ENCODE measurements at regions not wholly inside any gene's neighbourhood (a gene's known extent, or its start where the extent isn't known, plus 50 kb on each side); places are given as distances from the start of the nearest gene placed in this dataset.
"Not testable (repeated sequence)": the region's sequence is repeated elsewhere in the genome, so short reads cannot be mapped to it uniquely, and the experiment has no call there.

GRCh38 chr5:12574298-12575093 is 670.2 kb upstream of the CTNND2 start:
- H3K27ac ChIP-seq (ENCODE audit: low read depth, low read length); H3K27me3 ChIP-seq (ENCODE audit: insufficient read depth, low read length); H3K4me3 ChIP-seq (replicated peaks in 1 of 2; ENCODE audit: low read depth in 1 of 2, low read length in 2 of 2); H3K79me2 ChIP-seq (ENCODE audit: insufficient read depth, low read length); BruUV-seq (replicated peaks); H3K9ac ChIP-seq (ENCODE audit: low read length); H2AFZ ChIP-seq (ENCODE audit: low read depth, low read length, poor library complexity, severe bottlenecking); H3K4me2 ChIP-seq (ENCODE audit: low read length); H4K20me1 ChIP-seq (ENCODE audit: insufficient read depth); CTCF ChIA-PET; H3K4me1 ChIP-seq (ENCODE audit: control insufficient read depth in 1 of 2, insufficient read depth in 2 of 2, low read length in 2 of 2); POLR2A ChIA-PET; ATAC-seq; RAD21 ChIA-PET (ENCODE audit: low non-redundant PET in 1 of 2, low total read pairs in 2 of 2, uncharacterized antibody in 2 of 2, unreplicated experiment in 2 of 2); intact Hi-C loops (cut with micrococcal nuclease); DNase-seq (ENCODE audit: low read depth, low spot score); H3K9me2 ChIP-seq (ENCODE audit: insufficient read depth); H3K36me3 ChIP-seq (ENCODE audit: control insufficient read depth in 1 of 2, insufficient read depth in 2 of 2, low read length in 2 of 2): not testable (repeated sequence)
- H3K9me3 ChIP-seq (ENCODE audit: control insufficient read depth in 1 of 2, insufficient read depth in 1 of 2, low read depth in 1 of 2, low read length in 2 of 2): peaks cover 7 to 12% of the 10 kb centered on the region in 2 experiments; a peak in 2 of 4 replicates

DNA sequence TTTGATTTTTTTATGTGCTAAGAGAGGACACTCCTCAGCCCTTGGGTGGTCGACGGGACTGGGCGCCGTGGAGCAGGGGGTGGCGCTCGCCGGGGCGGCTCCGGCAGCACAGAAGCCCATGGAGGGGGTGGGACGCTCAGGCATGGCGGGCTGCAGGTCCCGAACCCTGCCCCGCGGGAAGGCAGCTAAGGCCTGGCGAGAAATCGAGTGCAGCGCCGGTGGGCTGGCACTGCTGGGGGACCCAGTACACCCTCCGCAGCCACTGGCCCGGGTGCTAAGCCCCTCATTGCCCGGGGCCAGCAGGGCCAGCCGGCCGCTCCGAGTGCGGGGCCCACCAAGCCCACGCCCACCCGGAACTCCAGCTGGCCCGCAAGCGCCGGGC is 669.7 kb upstream of the CTNND2 start:
- H4K20me1 ChIP-seq (ENCODE audit: insufficient read depth); H2AFZ ChIP-seq (ENCODE audit: low read depth, low read length, poor library complexity, severe bottlenecking); intact Hi-C loops (cut with micrococcal nuclease); DNase-seq (ENCODE audit: low read depth, low spot score); H3K9ac ChIP-seq (ENCODE audit: low read length); H3K4me1 ChIP-seq (ENCODE audit: control insufficient read depth in 1 of 2, insufficient read depth in 2 of 2, low read length in 2 of 2); ATAC-seq; H3K79me2 ChIP-seq (ENCODE audit: insufficient read depth, low read length); BruUV-seq (replicated peaks); H3K27me3 ChIP-seq (ENCODE audit: insufficient read depth, low read length); H3K36me3 ChIP-seq (ENCODE audit: control insufficient read depth in 1 of 2, insufficient read depth in 2 of 2, low read length in 2 of 2); RAD21 ChIA-PET (ENCODE audit: low non-redundant PET in 1 of 2, low total read pairs in 2 of 2, uncharacterized antibody in 2 of 2, unreplicated experiment in 2 of 2); H3K4me3 ChIP-seq (replicated peaks in 1 of 2; ENCODE audit: low read depth in 1 of 2, low read length in 2 of 2); CTCF ChIA-PET; H3K4me2 ChIP-seq (ENCODE audit: low read length); H3K27ac ChIP-seq (ENCODE audit: low read depth, low read length); H3K9me2 ChIP-seq (ENCODE audit: insufficient read depth); POLR2A ChIA-PET: not testable (repeated sequence)
- H3K9me3 ChIP-seq (ENCODE audit: control insufficient read depth in 1 of 2, insufficient read depth in 1 of 2, low read depth in 1 of 2, low read length in 2 of 2): peaks cover 9 to 10% of the 10 kb centered on the region in 2 experiments; a peak in 2 of 4 replicates

GRCh38 chr5:12570688-12571087 is 666.4 kb upstream of the CTNND2 start:
- TF ChIP-seq RAD21 (IDR thresholded peaks at IDR 0.05; ENCODE audit: low read depth) (no peak), ATF3 (IDR thresholded peaks at IDR 0.05) (no peak), EGR1 (IDR thresholded peaks at IDR 0.05; ENCODE audit: low read depth) (no peak), ZNF274 (IDR thresholded peaks at IDR 0.05; ENCODE audit: low read depth, low read length) (no peak), FOSL1 (IDR thresholded peaks at IDR 0.05; ENCODE audit: low read depth) (no peak), POLR2A (IDR thresholded peaks at IDR 0.05; ENCODE audit: borderline replicate concordance, extremely low read depth, insufficient read depth, insufficient read length) (no peak), SRF (IDR thresholded peaks at IDR 0.05; ENCODE audit: low read depth) (no peak), SP1 (IDR thresholded peaks at IDR 0.05; ENCODE audit: low read depth) (no peak), JUND (IDR thresholded peaks at IDR 0.05) (no peak)
- Histone ChIP-seq H3K9me3 (ENCODE audit: control insufficient read depth in 1 of 2, insufficient read depth in 1 of 2, low read depth in 1 of 2, low read length in 2 of 2) (peaks cover 17 to 20% of the 10 kb centered on the region in 2 experiments; a peak in 2 of 4 replicates), H4K20me1 (ENCODE audit: insufficient read depth) (no peaks in the 10 kb centered on the region), H3K4me3 (replicated peaks in 1 of 2; ENCODE audit: low read depth in 1 of 2, low read length in 2 of 2) (no peak overlapping the region), H3K9me2 (ENCODE audit: insufficient read depth) (no peaks in the 10 kb centered on the region), H3K27me3 (ENCODE audit: insufficient read depth, low read length) (no peaks in the 10 kb centered on the region), H3K79me2 (ENCODE audit: insufficient read depth, low read length) (no peaks in the 10 kb centered on the region), H3K36me3 (ENCODE audit: control insufficient read depth in 1 of 2, insufficient read depth in 2 of 2, low read length in 2 of 2) (no peaks in the 10 kb centered on the region), H3K4me2 (ENCODE audit: low read length) (no peak overlapping the region), H3K9ac (ENCODE audit: low read length) (no peak overlapping the region), H3K4me1 (ENCODE audit: control insufficient read depth in 1 of 2, insufficient read depth in 2 of 2, low read length in 2 of 2) (no peaks in the 10 kb centered on the region), H2AFZ (ENCODE audit: low read depth, low read length, poor library complexity, severe bottlenecking) (no peak overlapping the region), H3K27ac (ENCODE audit: low read depth, low read length) (no peak overlapping the region)
- BruUV-seq (replicated peaks): no TSS peak
- DNase-seq (ENCODE audit: low read depth, low spot score) (no peak), ATAC-seq (no peak)
- intact Hi-C loops (cut with micrococcal nuclease): no loop called here
- ChIA-PET POLR2A (no interaction called here), CTCF (no interaction called here), RAD21 (ENCODE audit: low non-redundant PET in 1 of 2, low total read pairs in 2 of 2, uncharacterized antibody in 2 of 2, unreplicated experiment in 2 of 2) (no interaction called here)

Data from HCT116 (cell line).